ENCODE measurements at regions not wholly inside any gene's neighbourhood (a gene's known extent, or its start where the extent isn't known, plus 50 kb on each side); places are given as distances from the start of the nearest gene placed in this dataset.
"Not testable (repeated sequence)": the region's sequence is repeated elsewhere in the genome, so short reads cannot be mapped to it uniquely, and the experiment has no call there.

GRCh38 chr3:140870351-140870750 lies 71.3 kb upstream of the SLC25A36 start:
- no peak for DNase-seq (ENCODE audit: low spot score)

- DNase-seq (ENCODE audit: low spot score) = no peak
Measured at GRCh38 chr3:140871022-140871421, 70.6 kb upstream of the SLC25A36 start.

GRCh38 chr3:140872165-140872564 lies 69.5 kb upstream of the SLC25A36 start:
- not testable (repeated sequence) for DNase-seq (ENCODE audit: low spot score)

- DNase-seq (ENCODE audit: low spot score) = no peak
Measured at GRCh38 chr3:140883428-140884040, 58.1 kb upstream of the SLC25A36 start.

GRCh38 chr3:140885697-140886096 lies 55.9 kb upstream of the SLC25A36 start:
- DNase-seq (ENCODE audit: low spot score) = not testable (repeated sequence)

Measured in putamen (tissue), 1 donor.